ENCODE measurements at regions not wholly inside any gene's neighbourhood (a gene's known extent, or its start where the extent isn't known, plus 50 kb on each side); places are given as distances from the start of the nearest gene placed in this dataset.

GRCh38 chr10:55476129-55476528, 675.1 kb upstream of the PCDH15 start:
- Histone ChIP-seq H3K9ac (ENCODE audit: low read depth in 2 of 2, low read length in 2 of 2) (no peak overlapping the region), H3K9me3 (no peaks in the 10 kb centered on the region), H3K4me1 (no peaks in the 10 kb centered on the region), H3K4me3 (no peak overlapping the region), H3K27me3 (no peaks in the 10 kb centered on the region), H3K36me3 (no peaks in the 10 kb centered on the region), H3K27ac (no peak overlapping the region)
- intact Hi-C loops (cut with DNase I), result no loop called here
- no peak for DNase-seq
- no peak for TF ChIP-seq CTCF (IDR thresholded peaks at IDR 0.05)

GRCh38 chr10:55474258-55474657, 673.2 kb upstream of the PCDH15 start:
- no peaks in the 10 kb centered on the region for H3K4me1 ChIP-seq
- no peaks in the 10 kb centered on the region for H3K27me3 ChIP-seq
- DNase-seq, result no peak
- intact Hi-C loops (cut with DNase I), result no loop called here
- TF ChIP-seq CTCF (IDR thresholded peaks at IDR 0.05), result no peak
- no peak overlapping the region for H3K4me3 ChIP-seq
- no peak overlapping the region for H3K27ac ChIP-seq
- H3K9ac ChIP-seq (ENCODE audit: low read depth in 2 of 2, low read length in 2 of 2), result no peak overlapping the region
- no peaks in the 10 kb centered on the region for H3K36me3 ChIP-seq
- H3K9me3 ChIP-seq, result no peaks in the 10 kb centered on the region

GRCh38 chr10:55470840-55471239, 669.8 kb upstream of the PCDH15 start:
- Histone ChIP-seq H3K4me1 (no peaks in the 10 kb centered on the region), H3K27me3 (no peaks in the 10 kb centered on the region), H3K9ac (ENCODE audit: low read depth in 2 of 2, low read length in 2 of 2) (no peak overlapping the region), H3K4me3 (no peak overlapping the region), H3K36me3 (no peaks in the 10 kb centered on the region), H3K9me3 (no peaks in the 10 kb centered on the region), H3K27ac (no peak overlapping the region)
- intact Hi-C loops (cut with DNase I), result no loop called here
- TF ChIP-seq CTCF (IDR thresholded peaks at IDR 0.05), result no peak
- no peak for DNase-seq

- no peaks in the 10 kb centered on the region for H3K27me3 ChIP-seq
- H3K9me3 ChIP-seq, result no peaks in the 10 kb centered on the region
- no peak overlapping the region for H3K9ac ChIP-seq (ENCODE audit: low read depth in 2 of 2, low read length in 2 of 2)
- H3K4me1 ChIP-seq, result no peaks in the 10 kb centered on the region
- H3K36me3 ChIP-seq, result no peaks in the 10 kb centered on the region
- DNase-seq, result no peak
- TF ChIP-seq CTCF (IDR thresholded peaks at IDR 0.05), result no peak
- no peak overlapping the region for H3K27ac ChIP-seq
- intact Hi-C loops (cut with DNase I), result no loop called here
- no peak overlapping the region for H3K4me3 ChIP-seq
Observed at GRCh38 chr10:55466806-55467504, 665.9 kb upstream of the PCDH15 start.

GRCh38 chr10:55464083-55464482, 663.1 kb upstream of the PCDH15 start:
- Histone ChIP-seq H3K9ac (ENCODE audit: low read depth in 2 of 2, low read length in 2 of 2) (no peak overlapping the region), H3K4me1 (no peaks in the 10 kb centered on the region), H3K36me3 (no peaks in the 10 kb centered on the region), H3K4me3 (no peak overlapping the region), H3K9me3 (no peaks in the 10 kb centered on the region), H3K27ac (no peak overlapping the region), H3K27me3 (no peaks in the 10 kb centered on the region)
- DNase-seq, result no peak
- intact Hi-C loops (cut with DNase I), result no loop called here
- no peak for TF ChIP-seq CTCF (IDR thresholded peaks at IDR 0.05)
